GM19467 (cell line): ENCODE measurements at regions not wholly inside any gene's neighbourhood (a gene's known extent, or its start where the extent isn't known, plus 50 kb on each side); places are given as distances from the start of the nearest gene placed in this dataset.

ENCODE experiments used
- ATAC-seq: cut with Tn5 transposase; IDR thresholded peaks from one replicate; pipeline ENCODE4 v1.9.1; 2021; ENCODE audit warnings: mild to moderate bottlenecking, moderate library complexity; ENCODE audit not compliant: unreplicated experiment

- ATAC-seq = no peak
Measured at GRCh38 chr4:106773076-106773905, 262.8 kb downstream of the DKK2 start.

GRCh38 chr4:106767991-106768390, 268.1 kb downstream of the DKK2 start:
- no peak for ATAC-seq

- ATAC-seq = no peak
Measured at GRCh38 chr4:106766519-106766918, 269.6 kb downstream of the DKK2 start.

GRCh38 chr4:106764774-106765173, 271.3 kb downstream of the DKK2 start:
- ATAC-seq = no peak

- no peak for ATAC-seq
Measured at GRCh38 chr4:106762666-106763443, 273.3 kb downstream of the DKK2 start.

GRCh38 chr4:106753426-106753825, 282.7 kb downstream of the DKK2 start:
- ATAC-seq = no peak

- no peak for ATAC-seq
Measured at GRCh38 chr4:106746451-106746850, 289.7 kb downstream of the DKK2 start.

GRCh38 chr4:106738121-106738520, 298.0 kb downstream of the DKK2 start:
- no peak for ATAC-seq

GRCh38 chr4:106718548-106718947, 317.6 kb downstream of the DKK2 start:
- no peak for ATAC-seq

GRCh38 chr4:106717091-106717490, 319.0 kb downstream of the DKK2 start:
- no peak for ATAC-seq

GRCh38 chr4:106715825-106716224, 320.3 kb downstream of the DKK2 start:
- ATAC-seq = no peak

GRCh38 chr4:106708464-106708816, 327.7 kb downstream of the DKK2 start:
- no peak for ATAC-seq

GRCh38 chr4:106707776-106708463, 328.2 kb downstream of the DKK2 start:
- peak; percentile 71 for ATAC-seq

- ATAC-seq = no peak
Measured at GRCh38 chr4:106704253-106704870, 331.8 kb downstream of the DKK2 start.

GRCh38 chr4:106700321-106700720, 331.7 kb upstream of the GIMD1 start:
- ATAC-seq = no peak

GRCh38 chr4:106698621-106699195, 330.1 kb upstream of the GIMD1 start:
- no peak for ATAC-seq

- no peak for ATAC-seq
Measured at GRCh38 chr4:106695501-106696262, 327.1 kb upstream of the GIMD1 start.

GRCh38 chr4:106694232-106694631, 325.7 kb upstream of the GIMD1 start:
- no peak for ATAC-seq

GRCh38 chr4:106691749-106692148, 323.2 kb upstream of the GIMD1 start:
- no peak for ATAC-seq

- no peak for ATAC-seq
Measured at GRCh38 chr4:106690487-106690886, 321.9 kb upstream of the GIMD1 start.
